ENCODE measurements at regions not wholly inside any gene's neighbourhood (a gene's known extent, or its start where the extent isn't known, plus 50 kb on each side); places are given as distances from the start of the nearest gene placed in this dataset.

DNA sequence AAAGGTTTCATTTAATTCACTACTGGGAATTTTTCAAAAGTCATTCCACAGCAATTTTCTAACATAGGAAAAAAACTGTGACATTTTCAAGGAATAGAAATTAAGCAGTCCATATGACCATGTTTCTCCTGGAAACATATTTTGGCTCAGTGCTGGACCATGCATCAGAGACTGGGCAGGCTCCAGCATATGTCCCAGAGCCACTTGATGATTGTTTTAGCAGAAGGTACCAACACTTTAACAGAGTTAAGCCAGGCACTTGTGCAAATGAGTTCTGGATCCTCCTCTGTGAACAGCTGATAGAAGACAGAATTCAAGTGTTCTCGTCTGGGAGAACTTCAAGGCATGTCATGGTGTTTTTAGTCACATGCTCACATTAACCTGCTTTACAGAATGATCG, 516.3 kb downstream of the COL12A1 start:
- Histone ChIP-seq H3K4me2 (ENCODE audit: low read length) (no peak overlapping the region), H3K4me1 (ENCODE audit: insufficient read depth, low read length) (no peaks in the 10 kb centered on the region), H2AFZ (ENCODE audit: low read depth, low read length) (no peak overlapping the region), H3K9me3 (ENCODE audit: insufficient read depth, low read depth, low read length) (no peaks in the 10 kb centered on the region), H3K4me3 (ENCODE audit: insufficient read depth, low read depth, low read length) (no peak overlapping the region), H3K9ac (ENCODE audit: low read length) (no peak overlapping the region), H3K36me3 (ENCODE audit: insufficient read depth, low read length) (no peaks in the 10 kb centered on the region), H4K20me1 (ENCODE audit: insufficient read depth, low read length) (no peaks in the 10 kb centered on the region), H3K27ac (ENCODE audit: low read depth, low read length) (no peak overlapping the region), H3K27me3 (ENCODE audit: insufficient read depth, low read length) (no peaks in the 10 kb centered on the region), H3K79me2 (ENCODE audit: insufficient read depth, low read length) (no peaks in the 10 kb centered on the region)
- H3K27me3 Mint-ChIP-seq (ENCODE audit: low read depth, unreplicated experiment), result no peaks in the 10 kb centered on the region
- no peak for DNase-seq (ENCODE audit: low read depth)
- H3K4me1 Mint-ChIP-seq (ENCODE audit: low read depth, unreplicated experiment), result no peaks in the 10 kb centered on the region
- no peaks in the 10 kb centered on the region for H3K36me3 Mint-ChIP-seq (ENCODE audit: low read depth, unreplicated experiment)
- no peak for FAIRE-seq
- H3K27ac Mint-ChIP-seq (ENCODE audit: unreplicated experiment), result no peak overlapping the region
- no peak overlapping the region for H3K4me3 Mint-ChIP-seq (ENCODE audit: unreplicated experiment)
- no peaks in the 10 kb centered on the region for H3K9me3 Mint-ChIP-seq (ENCODE audit: unreplicated experiment)
- TF ChIP-seq, protein P1, sequence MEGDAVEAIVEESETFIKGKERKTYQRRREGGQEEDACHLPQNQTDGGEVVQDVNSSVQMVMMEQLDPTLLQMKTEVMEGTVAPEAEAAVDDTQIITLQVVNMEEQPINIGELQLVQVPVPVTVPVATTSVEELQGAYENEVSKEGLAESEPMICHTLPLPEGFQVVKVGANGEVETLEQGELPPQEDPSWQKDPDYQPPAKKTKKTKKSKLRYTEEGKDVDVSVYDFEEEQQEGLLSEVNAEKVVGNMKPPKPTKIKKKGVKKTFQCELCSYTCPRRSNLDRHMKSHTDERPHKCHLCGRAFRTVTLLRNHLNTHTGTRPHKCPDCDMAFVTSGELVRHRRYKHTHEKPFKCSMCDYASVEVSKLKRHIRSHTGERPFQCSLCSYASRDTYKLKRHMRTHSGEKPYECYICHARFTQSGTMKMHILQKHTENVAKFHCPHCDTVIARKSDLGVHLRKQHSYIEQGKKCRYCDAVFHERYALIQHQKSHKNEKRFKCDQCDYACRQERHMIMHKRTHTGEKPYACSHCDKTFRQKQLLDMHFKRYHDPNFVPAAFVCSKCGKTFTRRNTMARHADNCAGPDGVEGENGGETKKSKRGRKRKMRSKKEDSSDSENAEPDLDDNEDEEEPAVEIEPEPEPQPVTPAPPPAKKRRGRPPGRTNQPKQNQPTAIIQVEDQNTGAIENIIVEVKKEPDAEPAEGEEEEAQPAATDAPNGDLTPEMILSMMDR (IDR thresholded peaks at IDR 0.05; ENCODE audit: insufficient read depth, low read depth, low read length), result no peak
- no peak for TF ChIP-seq EZH2 (IDR thresholded peaks at IDR 0.05; ENCODE audit: insufficient read depth, low read length)

DNA sequence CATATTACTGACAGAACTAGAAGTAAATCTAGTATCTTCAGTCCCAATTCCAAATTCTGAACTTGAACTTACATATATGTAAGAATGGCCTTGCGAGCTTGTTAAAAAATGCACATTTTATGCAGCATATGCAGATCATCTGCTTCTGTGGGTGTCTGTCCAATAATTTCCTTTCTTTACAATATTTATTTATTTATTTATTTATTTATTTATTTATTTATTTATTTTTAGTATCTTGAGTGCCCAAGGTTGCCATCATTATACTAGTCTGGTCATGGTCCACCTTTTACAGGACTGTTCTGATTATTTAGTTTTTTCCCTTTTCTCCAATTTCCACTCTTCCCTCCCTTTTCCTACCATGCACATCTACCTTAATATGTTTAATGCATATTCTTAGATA, 528.4 kb downstream of the COL12A1 start:
- H3K36me3 Mint-ChIP-seq (ENCODE audit: low read depth, unreplicated experiment), result no peaks in the 10 kb centered on the region
- no peak overlapping the region for H3K9ac ChIP-seq (ENCODE audit: low read length)
- no peaks in the 10 kb centered on the region for H3K36me3 ChIP-seq (ENCODE audit: insufficient read depth, low read length)
- DNase-seq (ENCODE audit: low read depth) (no peak), FAIRE-seq (no peak)
- TF ChIP-seq, protein P1 (IDR thresholded peaks at IDR 0.05; ENCODE audit: insufficient read depth, low read depth, low read length), result no peak
- TF ChIP-seq EZH2 (IDR thresholded peaks at IDR 0.05; ENCODE audit: insufficient read depth, low read length), result no peak
- H3K27me3 ChIP-seq (ENCODE audit: insufficient read depth, low read length), result no peaks in the 10 kb centered on the region
- no peak overlapping the region for H3K27ac ChIP-seq (ENCODE audit: low read depth, low read length)
- H3K4me2 ChIP-seq (ENCODE audit: low read length), result no peak overlapping the region
- no peaks in the 10 kb centered on the region for H3K4me1 Mint-ChIP-seq (ENCODE audit: low read depth, unreplicated experiment)
- H2AFZ ChIP-seq (ENCODE audit: low read depth, low read length), result no peak overlapping the region
- no peaks in the 10 kb centered on the region for H3K4me1 ChIP-seq (ENCODE audit: insufficient read depth, low read length)
- H3K4me3 Mint-ChIP-seq (ENCODE audit: unreplicated experiment), result no peak overlapping the region
- H4K20me1 ChIP-seq (ENCODE audit: insufficient read depth, low read length), result no peaks in the 10 kb centered on the region
- H3K9me3 ChIP-seq (ENCODE audit: insufficient read depth, low read depth, low read length), result no peaks in the 10 kb centered on the region
- H3K27ac Mint-ChIP-seq (ENCODE audit: unreplicated experiment), result no peak overlapping the region
- no peak overlapping the region for H3K4me3 ChIP-seq (ENCODE audit: insufficient read depth, low read depth, low read length)
- no peaks in the 10 kb centered on the region for H3K79me2 ChIP-seq (ENCODE audit: insufficient read depth, low read length)
- no peaks in the 10 kb centered on the region for H3K27me3 Mint-ChIP-seq (ENCODE audit: low read depth, unreplicated experiment)
- no peaks in the 10 kb centered on the region for H3K9me3 Mint-ChIP-seq (ENCODE audit: unreplicated experiment)

DNA sequence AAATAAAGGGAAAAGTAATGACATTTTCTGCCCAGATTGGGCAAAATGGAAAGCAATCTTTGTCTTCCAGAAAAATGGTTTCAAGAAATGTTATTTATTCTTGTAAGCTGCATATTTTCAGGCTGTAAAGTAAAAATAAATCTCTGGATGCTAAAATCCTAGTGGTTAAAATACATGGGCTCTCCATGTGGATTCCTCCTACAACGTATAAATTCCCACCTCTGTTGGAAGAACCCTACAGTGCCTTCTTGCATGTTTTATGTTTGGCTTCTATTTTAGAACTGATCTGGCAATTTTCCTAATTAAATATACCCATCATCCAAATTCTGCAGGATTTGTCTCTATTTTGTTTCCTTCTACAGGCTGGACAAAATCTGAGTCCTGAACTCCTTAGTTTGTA, 528.9 kb downstream of the COL12A1 start:
- no peak overlapping the region for H3K27ac Mint-ChIP-seq (ENCODE audit: unreplicated experiment)

More for the DNA sequence above, 528.9 kb downstream of the COL12A1 start:
- Mint-ChIP-seq H3K9me3 (ENCODE audit: unreplicated experiment) (no peaks in the 10 kb centered on the region), H3K27me3 (ENCODE audit: low read depth, unreplicated experiment) (no peaks in the 10 kb centered on the region), H3K4me3 (ENCODE audit: unreplicated experiment) (no peak overlapping the region), H3K36me3 (ENCODE audit: low read depth, unreplicated experiment) (no peaks in the 10 kb centered on the region), H3K4me1 (ENCODE audit: low read depth, unreplicated experiment) (peaks cover 4% of the 10 kb centered on the region)
- no peaks in the 10 kb centered on the region for H3K36me3 ChIP-seq (ENCODE audit: insufficient read depth, low read length)
- H4K20me1 ChIP-seq (ENCODE audit: insufficient read depth, low read length), result no peaks in the 10 kb centered on the region
- H3K4me3 ChIP-seq (ENCODE audit: insufficient read depth, low read depth, low read length), result no peak overlapping the region
- peaks cover 3% of the 10 kb centered on the region for H3K4me1 ChIP-seq (ENCODE audit: insufficient read depth, low read length)
- no peaks in the 10 kb centered on the region for H3K79me2 ChIP-seq (ENCODE audit: insufficient read depth, low read length)
- no peak overlapping the region for H2AFZ ChIP-seq (ENCODE audit: low read depth, low read length)
- H3K27ac ChIP-seq (ENCODE audit: low read depth, low read length), result no peak overlapping the region
- no peak overlapping the region for H3K9ac ChIP-seq (ENCODE audit: low read length)
- H3K4me2 ChIP-seq (ENCODE audit: low read length), result no peak overlapping the region
- no peak for FAIRE-seq
- H3K27me3 ChIP-seq (ENCODE audit: insufficient read depth, low read length), result no peaks in the 10 kb centered on the region
- TF ChIP-seq EZH2 (IDR thresholded peaks at IDR 0.05; ENCODE audit: insufficient read depth, low read length), result no peak
- no peak for DNase-seq (ENCODE audit: low read depth)
- no peaks in the 10 kb centered on the region for H3K9me3 ChIP-seq (ENCODE audit: insufficient read depth, low read depth, low read length)

All from astrocyte (in vitro differentiated cells and primary cell).